Smooth muscle cell (in vitro differentiated cells): ENCODE measurements at regions not wholly inside any gene's neighbourhood (a gene's known extent, or its start where the extent isn't known, plus 50 kb on each side); places are given as distances from the start of the nearest gene placed in this dataset.

Experiments used
- DNase-seq: peaks from one replicate; lab custom pipeline; 2025; ENCODE audit not compliant: unreplicated experiment; lab: John Stamatoyannopoulos, UW
- H2AFZ ChIP-seq: fragments of 200-600 bp; sonication (generic); 2 replicates; pipeline ENCODE4 v1.6.0; 2016; ENCODE audit warnings: antibody characterized with exemption, low read depth, mild to moderate bottlenecking
- H3F3A ChIP-seq: fragments of 200-600 bp; sonication (generic); 2 replicates; pipeline ENCODE4 v1.6.0; 2017; ENCODE audit warnings: antibody characterized with exemption, low read depth
- H3K27ac ChIP-seq: fragments of 200-600 bp; sonication (generic); 2 replicates; pipeline ENCODE4 v1.5.1; 2016; ENCODE audit warnings: low read depth, mild to moderate bottlenecking
- H3K27me3 ChIP-seq: fragments of 200-600 bp; sonication (generic); 2 replicates; pipeline ENCODE4 v1.6.1; 2016; ENCODE audit warnings: low read depth, mild to moderate bottlenecking
- H3K36me3 ChIP-seq: fragments of 200-600 bp; sonication (generic); 2 replicates; pipeline ENCODE4 v1.5.1; 2016; ENCODE audit warnings: low read depth
- H3K4me1 ChIP-seq: fragments of 200-600 bp; sonication (generic); 2 replicates; pipeline ENCODE4 v1.5.1; 2016; ENCODE audit warnings: low read depth
- H3K4me2 ChIP-seq: fragments of 200-600 bp; sonication (generic); 2 replicates; pipeline ENCODE4 v1.6.0; 2016; ENCODE audit warnings: mild to moderate bottlenecking
- H3K4me3 ChIP-seq: fragments of 200-600 bp; sonication (generic); 2 replicates; pipeline ENCODE4 v1.5.1; 2016; ENCODE audit warnings: mild to moderate bottlenecking
- H3K79me2 ChIP-seq: fragments of 200-600 bp; sonication (generic); 2 replicates; pipeline ENCODE4 v1.6.0; 2016; ENCODE audit warnings: low read depth, mild to moderate bottlenecking
- H3K9ac ChIP-seq: fragments of 200-600 bp; sonication (generic); 2 replicates; pipeline ENCODE4 v1.6.0; 2016; ENCODE audit warnings: low read depth
- H3K9me3 ChIP-seq: fragments of 200-600 bp; sonication (generic); replicated peaks from 2 replicates; pipeline ENCODE4 v1.5.1; 2016; ENCODE audit warnings: low read depth
- H4K20me1 ChIP-seq: fragments of 200-600 bp; sonication (generic); 2 replicates; pipeline ENCODE4 v1.6.0; 2016; ENCODE audit warnings: low read depth
- CTCF ChIP-seq: fragments of 200-600 bp; sonication (generic); IDR thresholded peaks from 2 replicates; pipeline ENCODE4 v1.5.1; 2017; ENCODE audit warnings: borderline replicate concordance, mild to moderate bottlenecking, antibody characterized with exemption; ENCODE audit not compliant: insufficient read depth, poor library complexity, severe bottlenecking
- WGBS: methylation state at CpG from one replicate; pipeline ENCODE4 v1.1.7; 2016; ENCODE audit warnings: low lambda C conversion rate; 5-methylcytosine and 5-hydroxymethylcytosine counted together

GRCh38 chr4:151957153-151957552, 196.3 kb upstream of the GATB start:
- H3F3A ChIP-seq: no peaks in the 10 kb centered on the region
- H2AFZ ChIP-seq: no peak overlapping the region
- no peak overlapping the region for H3K4me2 ChIP-seq
- no peak overlapping the region for H3K27ac ChIP-seq
- 27% methylated on average over 5 of the region's 5 CpGs for WGBS
- no peak overlapping the region for H3K9ac ChIP-seq
- no peaks in the 10 kb centered on the region for H3K27me3 ChIP-seq
- H3K4me3 ChIP-seq: no peak overlapping the region
- peaks cover 16% of the 10 kb centered on the region for H3K4me1 ChIP-seq
- no peaks in the 10 kb centered on the region for H3K9me3 ChIP-seq
- DNase-seq: no peak
- TF ChIP-seq CTCF: no peak
- no peaks in the 10 kb centered on the region for H3K36me3 ChIP-seq
- H4K20me1 ChIP-seq: no peaks in the 10 kb centered on the region
- H3K79me2 ChIP-seq: no peaks in the 10 kb centered on the region

GRCh38 chr4:151955721-151956380, 195.0 kb upstream of the GATB start:
- no peak for TF ChIP-seq CTCF
- H3K27ac ChIP-seq: no peak overlapping the region
- no peak overlapping the region for H2AFZ ChIP-seq
- no peaks in the 10 kb centered on the region for H3F3A ChIP-seq
- no peaks in the 10 kb centered on the region for H3K27me3 ChIP-seq
- H3K4me3 ChIP-seq: no peak overlapping the region
- no peaks in the 10 kb centered on the region for H3K9me3 ChIP-seq
- peak overlapping the region; percentile 36 for H3K4me2 ChIP-seq
- DNase-seq: no peak
- H3K9ac ChIP-seq: no peak overlapping the region
- H3K79me2 ChIP-seq: no peaks in the 10 kb centered on the region
- WGBS: 29% methylated on average over 5 of the region's 5 CpGs
- H3K4me1 ChIP-seq: peaks cover 16% of the 10 kb centered on the region
- H4K20me1 ChIP-seq: no peaks in the 10 kb centered on the region
- H3K36me3 ChIP-seq: no peaks in the 10 kb centered on the region

GRCh38 chr4:151953795-151954372, 193.1 kb upstream of the GATB start:
- Histone ChIP-seq H3K79me2 (no peaks in the 10 kb centered on the region), H3F3A (no peaks in the 10 kb centered on the region)

More at GRCh38 chr4:151953795-151954372, 193.1 kb upstream of the GATB start:
- H3K36me3 ChIP-seq: no peaks in the 10 kb centered on the region
- TF ChIP-seq CTCF: no peak
- no peak overlapping the region for H3K9ac ChIP-seq
- H2AFZ ChIP-seq: no peak overlapping the region
- DNase-seq: no peak
- H3K27me3 ChIP-seq: no peaks in the 10 kb centered on the region
- no peak overlapping the region for H3K4me2 ChIP-seq
- H3K4me1 ChIP-seq: peaks cover 16% of the 10 kb centered on the region
- no peak overlapping the region for H3K4me3 ChIP-seq
- no peaks in the 10 kb centered on the region for H4K20me1 ChIP-seq
- H3K27ac ChIP-seq: no peak overlapping the region
- H3K9me3 ChIP-seq: no peaks in the 10 kb centered on the region
- WGBS: 86% methylated on average over 6 of the region's 6 CpGs
